ENCODE measurements at regions not wholly inside any gene's neighbourhood (a gene's known extent, or its start where the extent isn't known, plus 50 kb on each side); places are given as distances from the start of the nearest gene placed in this dataset.

DNA sequence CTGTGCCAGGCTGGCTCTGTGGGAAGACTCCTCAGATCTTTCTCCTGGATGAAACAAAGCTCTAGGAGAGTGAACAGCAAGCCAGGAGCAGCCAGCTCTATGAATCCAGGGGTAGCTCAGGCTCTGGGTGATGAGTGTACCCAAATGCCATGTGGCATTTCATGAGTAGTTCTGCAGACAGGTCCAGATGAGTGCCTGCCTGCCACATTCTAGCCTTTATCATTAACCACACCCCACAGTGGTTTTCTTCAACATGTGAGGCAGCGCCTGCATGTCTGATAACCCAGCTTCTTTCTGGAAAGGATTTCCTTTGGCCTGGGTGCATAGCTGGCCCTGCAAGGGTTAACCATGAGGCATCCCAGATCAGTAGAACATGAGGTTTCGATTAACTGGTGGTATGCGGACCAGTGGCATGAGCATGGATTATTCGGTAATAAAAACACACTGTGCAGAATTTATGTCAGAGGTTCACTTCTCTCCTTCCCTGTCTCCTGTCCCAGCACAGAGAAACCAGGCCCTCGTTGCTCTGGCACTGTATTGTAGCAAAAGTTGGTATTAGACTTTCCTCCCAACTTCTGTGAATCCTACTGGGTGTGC, 381.9 kb upstream of the ZNF462 start:
- no peak for TF ChIP-seq EZH2 (IDR thresholded peaks at IDR 0.05)
- TF ChIP-seq, protein P1, sequence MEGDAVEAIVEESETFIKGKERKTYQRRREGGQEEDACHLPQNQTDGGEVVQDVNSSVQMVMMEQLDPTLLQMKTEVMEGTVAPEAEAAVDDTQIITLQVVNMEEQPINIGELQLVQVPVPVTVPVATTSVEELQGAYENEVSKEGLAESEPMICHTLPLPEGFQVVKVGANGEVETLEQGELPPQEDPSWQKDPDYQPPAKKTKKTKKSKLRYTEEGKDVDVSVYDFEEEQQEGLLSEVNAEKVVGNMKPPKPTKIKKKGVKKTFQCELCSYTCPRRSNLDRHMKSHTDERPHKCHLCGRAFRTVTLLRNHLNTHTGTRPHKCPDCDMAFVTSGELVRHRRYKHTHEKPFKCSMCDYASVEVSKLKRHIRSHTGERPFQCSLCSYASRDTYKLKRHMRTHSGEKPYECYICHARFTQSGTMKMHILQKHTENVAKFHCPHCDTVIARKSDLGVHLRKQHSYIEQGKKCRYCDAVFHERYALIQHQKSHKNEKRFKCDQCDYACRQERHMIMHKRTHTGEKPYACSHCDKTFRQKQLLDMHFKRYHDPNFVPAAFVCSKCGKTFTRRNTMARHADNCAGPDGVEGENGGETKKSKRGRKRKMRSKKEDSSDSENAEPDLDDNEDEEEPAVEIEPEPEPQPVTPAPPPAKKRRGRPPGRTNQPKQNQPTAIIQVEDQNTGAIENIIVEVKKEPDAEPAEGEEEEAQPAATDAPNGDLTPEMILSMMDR (IDR thresholded peaks at IDR 0.05): no peak
- TF ChIP-seq EZH2phosphoT487 (IDR thresholded peaks at IDR 0.05): no peak

Measured in neural progenitor cell (in vitro differentiated cells).